Neural crest cell (in vitro differentiated cells): ENCODE measurements at regions not wholly inside any gene's neighbourhood (a gene's known extent, or its start where the extent isn't known, plus 50 kb on each side); places are given as distances from the start of the nearest gene placed in this dataset.

Experiments
- DNase-seq: peaks from one replicate; pipeline ENCODE4 v3.0.0; 2021; ENCODE audit warnings: low read depth, mixed read lengths, low spot score
- H3K27ac Mint-ChIP-seq: one replicate; pipeline ENCODE4 v1.8.0; 2021; ENCODE audit warnings: mild to moderate bottlenecking, mixed read lengths; ENCODE audit not compliant: unreplicated experiment
- H3K27me3 Mint-ChIP-seq: 2 replicates; pipeline ENCODE4 v1.8.0; 2021; ENCODE audit warnings: low read depth, mild to moderate bottlenecking, mixed read lengths
- H3K36me3 Mint-ChIP-seq: 2 replicates; pipeline ENCODE4 v1.8.0; 2021; ENCODE audit warnings: low read depth, mild to moderate bottlenecking, mixed read lengths
- H3K4me1 Mint-ChIP-seq: 2 replicates; pipeline ENCODE4 v1.8.0; 2021; ENCODE audit warnings: mixed read lengths
- H3K4me3 Mint-ChIP-seq: one replicate; pipeline ENCODE4 v1.8.0; 2021; ENCODE audit warnings: mild to moderate bottlenecking, mixed read lengths
- H3K9me3 Mint-ChIP-seq: 2 replicates; pipeline ENCODE4 v1.8.0; 2021; ENCODE audit warnings: mixed read lengths
- CTCF ChIP-seq: fragments of 200-600 bp; sonication (generic); conservative IDR thresholded peaks from 2 replicates; pipeline ENCODE4 v1.5.0; 2021; ENCODE audit warnings: antibody characterized with exemption, mild to moderate bottlenecking

GRCh38 chr13:95496485-95496884 lies 56.0 kb upstream of the CLDN10 start:
- Mint-ChIP-seq H3K36me3 (peaks cover 4% of the 10 kb centered on the region), H3K4me1 (no peaks in the 10 kb centered on the region), H3K27me3 (no peaks in the 10 kb centered on the region), H3K27ac (no peak overlapping the region), H3K9me3 (peaks cover 8% of the 10 kb centered on the region), H3K4me3 (no peak overlapping the region)
- DNase-seq, result no peak
- TF ChIP-seq CTCF, result no peak

- peaks cover 14% of the 10 kb centered on the region for H3K9me3 Mint-ChIP-seq
- peaks cover 4% of the 10 kb centered on the region for H3K36me3 Mint-ChIP-seq
- DNase-seq, result no peak
- no peak overlapping the region for H3K27ac Mint-ChIP-seq
- no peak overlapping the region for H3K4me3 Mint-ChIP-seq
- no peaks in the 10 kb centered on the region for H3K27me3 Mint-ChIP-seq
- no peaks in the 10 kb centered on the region for H3K4me1 Mint-ChIP-seq
- no peak for TF ChIP-seq CTCF
These were observed 55.1 kb upstream of the CLDN10 start for GRCh38 chr13:95497381-95497807.

GRCh38 chr13:95498886-95499285 lies 53.6 kb upstream of the CLDN10 start:
- H3K4me3 Mint-ChIP-seq, result no peak overlapping the region
- H3K9me3 Mint-ChIP-seq, result peaks cover 14% of the 10 kb centered on the region
- H3K4me1 Mint-ChIP-seq, result no peaks in the 10 kb centered on the region
- H3K27ac Mint-ChIP-seq, result no peak overlapping the region
- no peak for DNase-seq
- H3K36me3 Mint-ChIP-seq, result peaks cover 4% of the 10 kb centered on the region
- no peaks in the 10 kb centered on the region for H3K27me3 Mint-ChIP-seq
- no peak for TF ChIP-seq CTCF

GRCh38 chr13:95499811-95500712 lies 52.5 kb upstream of the CLDN10 start:
- DNase-seq, result no peak
- no peaks in the 10 kb centered on the region for H3K4me1 Mint-ChIP-seq
- no peaks in the 10 kb centered on the region for H3K27me3 Mint-ChIP-seq
- H3K4me3 Mint-ChIP-seq, result no peak overlapping the region
- H3K9me3 Mint-ChIP-seq, result peaks cover 14% of the 10 kb centered on the region
- peaks cover 4% of the 10 kb centered on the region for H3K36me3 Mint-ChIP-seq
- H3K27ac Mint-ChIP-seq, result no peak overlapping the region
- no peak for TF ChIP-seq CTCF

GRCh38 chr13:95502216-95502615 lies 50.3 kb upstream of the CLDN10 start:
- Mint-ChIP-seq H3K4me1 (no peaks in the 10 kb centered on the region), H3K9me3 (peaks cover 10% of the 10 kb centered on the region), H3K36me3 (peaks cover 4% of the 10 kb centered on the region), H3K4me3 (no peak overlapping the region), H3K27me3 (no peaks in the 10 kb centered on the region), H3K27ac (no peak overlapping the region)
- no peak for DNase-seq
- no peak for TF ChIP-seq CTCF
